PC-3 (cell line): ENCODE measurements at regions not wholly inside any gene's neighbourhood (a gene's known extent, or its start where the extent isn't known, plus 50 kb on each side); places are given as distances from the start of the nearest gene placed in this dataset.

Experiments
- CTCF ChIP-seq: fragments of 300-600 bp; sonication (generic); conservative IDR thresholded peaks from 2 replicates; pipeline ENCODE4 v1.5.1; 2017; ENCODE audit warnings: antibody characterized with exemption, low read depth, mild to moderate bottlenecking, low read length
- EZH2 ChIP-seq: fragments of 300-600 bp; sonication (generic); IDR thresholded peaks from one replicate; pipeline ENCODE4 v1.6.1; 2017; ENCODE audit warnings: antibody characterized with exemption, mild to moderate bottlenecking, low read length; ENCODE audit not compliant: unreplicated experiment
- EZH2phosphoT487 ChIP-seq: fragments of 300-600 bp; sonication (generic); IDR thresholded peaks from 2 replicates; pipeline ENCODE4 v1.6.1; 2018; ENCODE audit warnings: mild to moderate bottlenecking, antibody characterized with exemption, low read length, borderline replicate concordance

GRCh38 chr10:53003094-53003493 lies 230.5 kb upstream of the MBL2 start:
- TF ChIP-seq CTCF (no peak), EZH2 (no peak), EZH2phosphoT487 (no peak)
